MM.1S (cell line): ENCODE measurements at regions not wholly inside any gene's neighbourhood (a gene's known extent, or its start where the extent isn't known, plus 50 kb on each side); places are given as distances from the start of the nearest gene placed in this dataset.

ENCODE experiments used
- DNase-seq: peaks from one replicate; pipeline ENCODE4 v3.0.0-alpha.2; 2015
- H2AFZ ChIP-seq: fragments of 300-600 bp; sonication (generic); 2 replicates; pipeline ENCODE4 v1.6.0; 2016; ENCODE audit warnings: antibody characterized with exemption, low read length
- H3F3A ChIP-seq: fragments of 300-600 bp; sonication (generic); 2 replicates; pipeline ENCODE4 v1.6.1; 2016; ENCODE audit warnings: mild to moderate bottlenecking, antibody characterized with exemption, low read length, moderate library complexity, mixed read lengths; ENCODE audit not compliant: insufficient read depth
- H3K27ac ChIP-seq: fragments of 300-600 bp; sonication (generic); 2 replicates; pipeline ENCODE4 v1.5.1; 2016; ENCODE audit warnings: mild to moderate bottlenecking, low read length
- H3K27me3 ChIP-seq: fragments of 300-600 bp; sonication (generic); replicated peaks from 2 replicates; pipeline ENCODE4 v1.6.0; 2016; ENCODE audit warnings: low read length; ENCODE audit not compliant: insufficient read depth
- H3K36me3 ChIP-seq: fragments of 300-600 bp; sonication (generic); replicated peaks from 2 replicates; pipeline ENCODE4 v1.6.1; 2016; ENCODE audit warnings: mild to moderate bottlenecking, low read length, mixed read lengths; ENCODE audit not compliant: insufficient read depth
- H3K4me1 ChIP-seq: fragments of 300-600 bp; sonication (generic); 2 replicates; pipeline ENCODE4 v1.6.1; 2016; ENCODE audit warnings: low read length, mixed read lengths
- H3K4me2 ChIP-seq: fragments of 300-600 bp; sonication (generic); 2 replicates; pipeline ENCODE4 v1.6.0; 2016; ENCODE audit warnings: low read depth, low read length
- H3K4me3 ChIP-seq: fragments of 300-600 bp; sonication (generic); 2 replicates; pipeline ENCODE4 v1.5.1; 2016; ENCODE audit warnings: low read length, mixed read lengths
- H3K79me2 ChIP-seq: fragments of 300-600 bp; sonication (generic); 2 replicates; pipeline ENCODE4 v1.6.1; 2016; ENCODE audit warnings: mixed run types, low read length, mixed read lengths
- H3K9ac ChIP-seq: fragments of 300-600 bp; sonication (generic); 2 replicates; pipeline ENCODE4 v1.6.1; 2016; ENCODE audit warnings: low read length, mixed read lengths
- H3K9me2 ChIP-seq: fragments of 300-600 bp; sonication (generic); replicated peaks from 2 replicates; pipeline ENCODE4 v1.6.1; 2016; ENCODE audit warnings: mild to moderate bottlenecking, low read length, mixed read lengths; ENCODE audit not compliant: insufficient read depth
- H3K9me3 ChIP-seq: fragments of 300-600 bp; sonication (generic); replicated peaks from 2 replicates; pipeline ENCODE4 v1.6.1; 2016; ENCODE audit warnings: mild to moderate bottlenecking, low read length, mixed read lengths; ENCODE audit not compliant: insufficient read depth
- H4K20me1 ChIP-seq: fragments of 300-600 bp; sonication (generic); 2 replicates; pipeline ENCODE4 v1.6.1; 2016; ENCODE audit warnings: mild to moderate bottlenecking, low read length, moderate library complexity, mixed read lengths; ENCODE audit not compliant: insufficient read depth
- EZH2 ChIP-seq: fragments of 300-600 bp; sonication (generic); optimal IDR thresholded peaks from 2 replicates; pipeline ENCODE3; 2017; ENCODE audit warnings: low read depth, mild to moderate bottlenecking, antibody characterized with exemption, low read length, mixed read lengths
- EZH2phosphoT487 ChIP-seq: fragments of 300-600 bp; sonication (generic); IDR thresholded peaks from 2 replicates; pipeline ENCODE4 v1.6.1; 2018; ENCODE audit warnings: antibody characterized with exemption, low read length
- TF ChIP-seq, protein P1 (sequence below): fragments of 300-600 bp; sonication (generic); IDR thresholded peaks from 2 replicates; pipeline ENCODE4 v1.5.1; 2016; ENCODE audit warnings: antibody characterized with exemption, low read length, mixed read lengths

DNA sequence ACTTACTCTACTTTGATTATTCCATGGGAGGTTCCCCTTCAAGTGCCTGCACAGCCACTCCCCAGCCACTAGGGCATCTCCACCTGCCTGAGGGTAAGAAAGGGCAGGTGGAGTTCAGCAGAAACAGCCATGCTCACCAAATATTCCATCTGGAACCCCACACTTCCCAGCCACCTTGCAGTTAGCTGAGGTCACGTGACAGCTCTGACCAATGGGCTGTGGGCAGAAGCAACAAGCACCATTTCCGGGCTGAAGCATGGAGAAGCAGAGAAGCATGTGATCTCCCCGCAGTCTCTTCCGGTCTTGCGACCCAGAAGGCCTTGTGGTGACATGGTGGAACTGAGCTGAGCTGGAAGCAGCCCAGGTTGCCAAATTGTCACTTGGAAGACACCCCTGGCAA lies 108.6 kb downstream of the CCT6B start:
- Histone ChIP-seq H3K9me3 (no peaks in the 10 kb centered on the region), H3K4me2 (no peak overlapping the region), H3K9ac (no peak overlapping the region), H3K36me3 (no peaks in the 10 kb centered on the region), H3F3A (no peaks in the 10 kb centered on the region), H4K20me1 (no peaks in the 10 kb centered on the region), H3K79me2 (no peaks in the 10 kb centered on the region), H3K27ac (no peak overlapping the region), H3K4me3 (no peak overlapping the region), H3K27me3 (no peaks in the 10 kb centered on the region), H2AFZ (no peak overlapping the region), H3K4me1 (no peaks in the 10 kb centered on the region), H3K9me2 (no peaks in the 10 kb centered on the region)
- TF ChIP-seq EZH2 (no peak), EZH2phosphoT487 (no peak)
- TF ChIP-seq, protein P1, sequence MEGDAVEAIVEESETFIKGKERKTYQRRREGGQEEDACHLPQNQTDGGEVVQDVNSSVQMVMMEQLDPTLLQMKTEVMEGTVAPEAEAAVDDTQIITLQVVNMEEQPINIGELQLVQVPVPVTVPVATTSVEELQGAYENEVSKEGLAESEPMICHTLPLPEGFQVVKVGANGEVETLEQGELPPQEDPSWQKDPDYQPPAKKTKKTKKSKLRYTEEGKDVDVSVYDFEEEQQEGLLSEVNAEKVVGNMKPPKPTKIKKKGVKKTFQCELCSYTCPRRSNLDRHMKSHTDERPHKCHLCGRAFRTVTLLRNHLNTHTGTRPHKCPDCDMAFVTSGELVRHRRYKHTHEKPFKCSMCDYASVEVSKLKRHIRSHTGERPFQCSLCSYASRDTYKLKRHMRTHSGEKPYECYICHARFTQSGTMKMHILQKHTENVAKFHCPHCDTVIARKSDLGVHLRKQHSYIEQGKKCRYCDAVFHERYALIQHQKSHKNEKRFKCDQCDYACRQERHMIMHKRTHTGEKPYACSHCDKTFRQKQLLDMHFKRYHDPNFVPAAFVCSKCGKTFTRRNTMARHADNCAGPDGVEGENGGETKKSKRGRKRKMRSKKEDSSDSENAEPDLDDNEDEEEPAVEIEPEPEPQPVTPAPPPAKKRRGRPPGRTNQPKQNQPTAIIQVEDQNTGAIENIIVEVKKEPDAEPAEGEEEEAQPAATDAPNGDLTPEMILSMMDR, result peak; percentile 20; the same call in 1 of the 2 replicates
- no peak for DNase-seq

DNA sequence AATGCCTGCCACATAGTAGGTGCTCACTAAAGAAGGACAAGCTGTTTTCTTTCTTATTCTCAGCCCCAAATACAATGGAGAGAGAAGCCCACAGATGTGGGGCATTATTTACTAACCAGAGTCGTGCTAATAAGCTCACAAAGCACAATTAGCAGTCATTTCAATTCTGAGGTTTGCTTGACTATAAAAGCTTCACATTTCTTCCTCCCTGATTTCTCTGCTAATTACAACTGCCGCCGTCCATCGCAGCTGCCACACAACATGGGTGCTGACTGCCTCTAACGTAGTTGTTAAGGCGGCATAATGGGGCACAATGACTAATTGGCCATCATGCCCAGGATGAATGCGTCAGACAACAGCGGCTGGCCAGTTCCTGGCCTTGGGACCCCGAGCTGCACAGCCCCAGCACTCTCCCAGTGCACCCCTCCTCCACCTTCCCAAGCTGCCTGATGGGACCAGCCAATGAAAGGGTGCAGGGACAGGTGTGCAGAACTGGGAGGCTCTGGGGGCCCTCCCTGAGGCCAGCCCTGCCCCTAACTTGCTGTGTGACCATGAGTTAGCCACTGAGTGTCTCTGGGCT lies 109.2 kb downstream of the CCT6B start:
- DNase-seq, result no peak
- no peak overlapping the region for H3K4me2 ChIP-seq

DNA sequence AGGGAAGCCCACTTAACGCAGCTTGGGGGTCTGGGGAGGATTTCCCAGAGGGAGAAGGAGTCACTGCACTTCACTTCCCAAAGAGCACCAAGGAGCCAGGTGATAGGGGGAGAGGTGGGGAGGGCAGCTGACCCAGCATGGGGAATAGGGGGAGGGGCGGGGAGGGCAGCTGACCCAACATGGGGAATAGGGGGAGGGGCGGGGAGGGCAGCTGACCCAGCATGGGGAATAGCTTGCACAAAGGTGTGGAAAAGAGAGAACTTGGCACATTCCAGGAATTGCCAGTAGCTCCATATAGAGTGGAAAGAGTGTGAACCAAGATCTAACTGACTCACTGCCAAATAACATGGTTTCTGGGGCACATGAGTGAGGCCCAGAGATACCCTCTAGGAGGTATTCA lies 110.3 kb downstream of the CCT6B start:
- H3K4me1 ChIP-seq, result no peaks in the 10 kb centered on the region
- H3K9me2 ChIP-seq, result no peaks in the 10 kb centered on the region
- no peaks in the 10 kb centered on the region for H3K27me3 ChIP-seq
- H3K4me2 ChIP-seq, result no peak overlapping the region
- TF ChIP-seq EZH2phosphoT487 (no peak), EZH2 (no peak)
- TF ChIP-seq, protein P1, result no peak
- no peak for DNase-seq
- H3F3A ChIP-seq, result no peaks in the 10 kb centered on the region
- H3K9me3 ChIP-seq, result no peaks in the 10 kb centered on the region
- no peaks in the 10 kb centered on the region for H3K36me3 ChIP-seq
- no peak overlapping the region for H2AFZ ChIP-seq
- no peaks in the 10 kb centered on the region for H4K20me1 ChIP-seq
- H3K79me2 ChIP-seq, result no peaks in the 10 kb centered on the region
- H3K27ac ChIP-seq, result no peak overlapping the region
- H3K4me3 ChIP-seq, result no peak overlapping the region
- H3K9ac ChIP-seq, result no peak overlapping the region

More for the DNA sequence above, 109.2 kb downstream of the CCT6B start:
- Histone ChIP-seq H3K9me2 (no peaks in the 10 kb centered on the region), H3K36me3 (no peaks in the 10 kb centered on the region), H3K27me3 (no peaks in the 10 kb centered on the region), H3F3A (no peaks in the 10 kb centered on the region), H3K4me3 (no peak overlapping the region), H3K9ac (no peak overlapping the region), H2AFZ (no peak overlapping the region), H3K27ac (no peak overlapping the region), H4K20me1 (no peaks in the 10 kb centered on the region), H3K4me1 (no peaks in the 10 kb centered on the region), H3K9me3 (no peaks in the 10 kb centered on the region), H3K79me2 (no peaks in the 10 kb centered on the region)
- TF ChIP-seq EZH2 (no peak), EZH2phosphoT487 (no peak)
- TF ChIP-seq, protein P1, result no peak
